ENCODE measurements at regions not wholly inside any gene's neighbourhood (a gene's known extent, or its start where the extent isn't known, plus 50 kb on each side); places are given as distances from the start of the nearest gene placed in this dataset.

DNA sequence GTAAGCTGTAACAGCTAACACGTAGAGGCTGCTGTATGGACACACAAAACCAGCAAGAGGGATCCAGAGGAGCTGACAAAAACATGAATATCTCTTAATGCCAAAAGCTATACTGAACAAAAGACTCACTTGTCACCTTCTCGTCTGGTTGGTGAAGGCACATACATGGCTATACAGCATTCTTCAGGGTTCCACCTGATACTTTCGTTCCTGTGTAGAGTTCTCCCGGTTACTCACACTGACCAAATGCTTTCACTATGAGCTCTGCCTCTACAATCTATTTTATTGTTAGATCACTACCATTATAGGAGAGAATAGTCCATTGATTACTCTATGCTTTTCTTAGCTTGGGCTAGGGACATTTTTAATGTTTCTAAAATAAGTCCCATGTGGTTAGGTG lies 193.1 kb downstream of the HNMT start:
- TF ChIP-seq, protein P1, sequence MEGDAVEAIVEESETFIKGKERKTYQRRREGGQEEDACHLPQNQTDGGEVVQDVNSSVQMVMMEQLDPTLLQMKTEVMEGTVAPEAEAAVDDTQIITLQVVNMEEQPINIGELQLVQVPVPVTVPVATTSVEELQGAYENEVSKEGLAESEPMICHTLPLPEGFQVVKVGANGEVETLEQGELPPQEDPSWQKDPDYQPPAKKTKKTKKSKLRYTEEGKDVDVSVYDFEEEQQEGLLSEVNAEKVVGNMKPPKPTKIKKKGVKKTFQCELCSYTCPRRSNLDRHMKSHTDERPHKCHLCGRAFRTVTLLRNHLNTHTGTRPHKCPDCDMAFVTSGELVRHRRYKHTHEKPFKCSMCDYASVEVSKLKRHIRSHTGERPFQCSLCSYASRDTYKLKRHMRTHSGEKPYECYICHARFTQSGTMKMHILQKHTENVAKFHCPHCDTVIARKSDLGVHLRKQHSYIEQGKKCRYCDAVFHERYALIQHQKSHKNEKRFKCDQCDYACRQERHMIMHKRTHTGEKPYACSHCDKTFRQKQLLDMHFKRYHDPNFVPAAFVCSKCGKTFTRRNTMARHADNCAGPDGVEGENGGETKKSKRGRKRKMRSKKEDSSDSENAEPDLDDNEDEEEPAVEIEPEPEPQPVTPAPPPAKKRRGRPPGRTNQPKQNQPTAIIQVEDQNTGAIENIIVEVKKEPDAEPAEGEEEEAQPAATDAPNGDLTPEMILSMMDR (IDR thresholded peaks at IDR 0.05; ENCODE audit: low read depth, low read length) = no peak
- TF ChIP-seq POLR2A (IDR thresholded peaks at IDR 0.05; ENCODE audit: extremely low read depth, insufficient read length) (no peak), MYC (IDR thresholded peaks at IDR 0.05; ENCODE audit: low read depth, low read length) (no peak)
- TF ChIP-seq, protein P2, sequence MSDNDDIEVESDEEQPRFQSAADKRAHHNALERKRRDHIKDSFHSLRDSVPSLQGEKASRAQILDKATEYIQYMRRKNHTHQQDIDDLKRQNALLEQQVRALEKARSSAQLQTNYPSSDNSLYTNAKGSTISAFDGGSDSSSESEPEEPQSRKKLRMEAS (IDR thresholded peaks at IDR 0.05; ENCODE audit: low read depth, low read length) = no peak
